Tibial artery (tissue), 4 donors: ENCODE measurements at regions not wholly inside any gene's neighbourhood (a gene's known extent, or its start where the extent isn't known, plus 50 kb on each side); places are given as distances from the start of the nearest gene placed in this dataset.

Source experiments
- DNase-seq, 2 donors: peaks; one replicate each; pipeline ENCODE4 v3.0.0-alpha.2; 2019
- H3K27ac ChIP-seq, 2 donors: fragments of 200-600 bp; sonication (generic) in 1 of 2; 1 replicate in 1 of 2; 2 replicates in 1 of 2; pipeline ENCODE4 v1.5.1; 2018 to 2019; ENCODE audit warnings: mild to moderate bottlenecking in 1 of 2
- H3K27me3 ChIP-seq, 2 donors: fragments of 200-600 bp; sonication (generic) in 1 of 2; one replicate each; pipeline versions ENCODE4 v1.5.1 to v1.6.0; 2016 to 2019
- H3K36me3 ChIP-seq, 3 donors: fragments of 200-600 bp; sonication (generic) in 2 of 3; one replicate each; pipeline ENCODE4 v1.5.1; 2016 to 2019; ENCODE audit warnings: mild to moderate bottlenecking in 2 of 3
- H3K4me1 ChIP-seq, 4 donors: fragments of 200-600 bp; sonication (generic) in 2 of 4; 1 replicate in 3 of 4; 2 replicates in 1 of 4; pipeline ENCODE4 v1.5.1; 2016 to 2019
- H3K4me3 ChIP-seq, 2 donors: fragments of 200-600 bp; sonication (generic) in 1 of 2; 1 replicate in 1 of 2; 2 replicates in 1 of 2; pipeline ENCODE4 v1.5.1; 2018 to 2019; ENCODE audit warnings: mild to moderate bottlenecking in 2 of 2
- H3K9me3 ChIP-seq, 3 donors: fragments of 200-600 bp; sonication (generic) in 1 of 3; one replicate each; pipeline ENCODE4 v1.5.1; 2016 to 2019
- intact Hi-C: fragments of 100-400 bp; cut with DNase I; formaldehyde crosslinking; loops from one replicate; pipeline ENCODE4 v1.15.0; 2023; ENCODE audit warnings: low total_unique reads
- TF ChIP-seq, protein P1 (sequence below), 2 experiments: fragments of 200-600 bp in 1 of 2; fragments of 450-650 bp in 1 of 2; IDR thresholded peaks; one replicate each; pipeline ENCODE4 v1.5.1; 2017 to 2019; ENCODE audit warnings: antibody characterized with exemption in 2 of 2, mild to moderate bottlenecking in 1 of 2, moderate library complexity in 1 of 2

DNA sequence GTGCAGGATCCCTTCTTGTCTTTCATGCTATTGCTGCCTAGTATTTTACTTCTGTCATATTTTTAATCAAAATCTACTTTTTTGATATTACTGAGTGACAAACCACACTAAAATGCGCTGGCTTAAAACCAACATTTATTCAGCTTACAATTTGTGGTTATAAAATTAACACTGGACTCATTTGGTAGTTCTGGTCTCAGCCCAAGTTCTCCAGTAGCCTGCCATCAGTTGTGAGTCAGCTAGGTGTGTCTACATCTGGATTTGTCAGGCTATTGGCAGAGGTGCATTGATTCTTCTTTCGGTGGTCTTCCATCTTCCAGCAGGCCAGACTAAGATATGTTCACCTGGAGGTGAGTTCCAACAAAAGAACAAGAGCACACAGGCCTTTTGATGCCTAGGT is 765.1 kb upstream of the FBXO33 start:
- DNase-seq: no peak

GRCh38 chr14:40188006-40188405 is 755.8 kb upstream of the FBXO33 start:
- intact Hi-C loops: no loop called here
- DNase-seq: no peak
- TF ChIP-seq, protein P1, sequence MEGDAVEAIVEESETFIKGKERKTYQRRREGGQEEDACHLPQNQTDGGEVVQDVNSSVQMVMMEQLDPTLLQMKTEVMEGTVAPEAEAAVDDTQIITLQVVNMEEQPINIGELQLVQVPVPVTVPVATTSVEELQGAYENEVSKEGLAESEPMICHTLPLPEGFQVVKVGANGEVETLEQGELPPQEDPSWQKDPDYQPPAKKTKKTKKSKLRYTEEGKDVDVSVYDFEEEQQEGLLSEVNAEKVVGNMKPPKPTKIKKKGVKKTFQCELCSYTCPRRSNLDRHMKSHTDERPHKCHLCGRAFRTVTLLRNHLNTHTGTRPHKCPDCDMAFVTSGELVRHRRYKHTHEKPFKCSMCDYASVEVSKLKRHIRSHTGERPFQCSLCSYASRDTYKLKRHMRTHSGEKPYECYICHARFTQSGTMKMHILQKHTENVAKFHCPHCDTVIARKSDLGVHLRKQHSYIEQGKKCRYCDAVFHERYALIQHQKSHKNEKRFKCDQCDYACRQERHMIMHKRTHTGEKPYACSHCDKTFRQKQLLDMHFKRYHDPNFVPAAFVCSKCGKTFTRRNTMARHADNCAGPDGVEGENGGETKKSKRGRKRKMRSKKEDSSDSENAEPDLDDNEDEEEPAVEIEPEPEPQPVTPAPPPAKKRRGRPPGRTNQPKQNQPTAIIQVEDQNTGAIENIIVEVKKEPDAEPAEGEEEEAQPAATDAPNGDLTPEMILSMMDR (IDR thresholded peaks at IDR 0.05): no peak
- no peaks in the 10 kb centered on the region for H3K27me3 ChIP-seq
- H3K36me3 ChIP-seq: no peaks in the 10 kb centered on the region
- no peaks in the 10 kb centered on the region for H3K4me1 ChIP-seq
- H3K27ac ChIP-seq: no peak overlapping the region
- H3K9me3 ChIP-seq: no peaks in the 10 kb centered on the region
- H3K4me3 ChIP-seq: no peak overlapping the region

More for the DNA sequence above, 765.1 kb upstream of the FBXO33 start:
- Histone ChIP-seq H3K4me3 (no peak overlapping the region), H3K27ac (no peak overlapping the region), H3K36me3 (no peaks in the 10 kb centered on the region), H3K9me3 (no peaks in the 10 kb centered on the region), H3K27me3 (no peaks in the 10 kb centered on the region), H3K4me1 (no peaks in the 10 kb centered on the region)
- intact Hi-C loops: no loop called here
- TF ChIP-seq, protein P1 (IDR thresholded peaks at IDR 0.05): no peak

GRCh38 chr14:40164083-40164482 is 731.9 kb upstream of the FBXO33 start:
- intact Hi-C loops: no loop called here
- H3K36me3 ChIP-seq: no peaks in the 10 kb centered on the region
- H3K4me1 ChIP-seq: no peaks in the 10 kb centered on the region
- H3K9me3 ChIP-seq: peaks cover 0 to 4% (median 0%) of the 10 kb centered on the region in 3 donors
- no peak for DNase-seq
- no peak overlapping the region for H3K27ac ChIP-seq
- H3K4me3 ChIP-seq: no peak overlapping the region
- TF ChIP-seq, protein P1 (IDR thresholded peaks at IDR 0.05): no peak
- no peaks in the 10 kb centered on the region for H3K27me3 ChIP-seq

DNA sequence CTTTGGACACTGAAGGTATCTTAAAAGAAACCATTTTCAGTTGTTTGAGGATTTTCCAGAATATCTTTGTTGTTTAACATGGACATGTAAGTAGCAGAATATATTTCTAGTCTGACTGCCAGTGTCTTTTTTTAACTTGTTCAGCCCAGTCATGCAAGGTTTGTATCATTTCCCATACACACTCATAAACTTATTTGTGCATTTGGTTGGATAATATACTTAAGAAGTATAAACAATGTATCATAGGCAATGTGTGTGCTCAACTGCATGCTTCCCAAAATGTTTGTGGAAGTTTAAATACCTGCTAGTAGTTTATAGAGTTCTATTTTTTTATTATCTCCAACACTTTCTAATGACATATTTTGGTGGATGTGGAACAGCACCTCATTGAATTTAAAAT is 707.4 kb upstream of the FBXO33 start:
- Histone ChIP-seq H3K4me1 (no peaks in the 10 kb centered on the region), H3K4me3 (no peak overlapping the region), H3K27ac (no peak overlapping the region), H3K27me3 (no peaks in the 10 kb centered on the region), H3K36me3 (no peaks in the 10 kb centered on the region), H3K9me3 (peaks cover 0 to 3% (median 0%) of the 10 kb centered on the region in 3 donors)
- DNase-seq: no peak
- TF ChIP-seq, protein P1 (IDR thresholded peaks at IDR 0.05): no peak
- intact Hi-C loops: no loop called here

- intact Hi-C loops: no loop called here
- H3K9me3 ChIP-seq: peaks cover 0 to 3% (median 0%) of the 10 kb centered on the region in 3 donors
- DNase-seq: no peak
- TF ChIP-seq, protein P1 (IDR thresholded peaks at IDR 0.05): no peak
- H3K4me1 ChIP-seq: no peaks in the 10 kb centered on the region
- H3K4me3 ChIP-seq: no peak overlapping the region
- no peaks in the 10 kb centered on the region for H3K27me3 ChIP-seq
- H3K27ac ChIP-seq: no peak overlapping the region
- H3K36me3 ChIP-seq: no peaks in the 10 kb centered on the region
Observed at GRCh38 chr14:40133463-40133862, 701.2 kb upstream of the FBXO33 start.

- intact Hi-C loops: no loop called here
- Histone ChIP-seq H3K27me3 (no peaks in the 10 kb centered on the region), H3K36me3 (no peaks in the 10 kb centered on the region), H3K4me1 (no peaks in the 10 kb centered on the region), H3K4me3 (no peak overlapping the region), H3K9me3 (no peaks in the 10 kb centered on the region), H3K27ac (no peak overlapping the region)
- DNase-seq: no peak
- TF ChIP-seq, protein P1 (IDR thresholded peaks at IDR 0.05): no peak
Observed at GRCh38 chr14:40129159-40129558, 696.9 kb upstream of the FBXO33 start.
